Panc1 (cell line): ENCODE measurements at regions not wholly inside any gene's neighbourhood (a gene's known extent, or its start where the extent isn't known, plus 50 kb on each side); places are given as distances from the start of the nearest gene placed in this dataset.

Source experiments
- ATAC-seq: fragments of 200-7000 bp; cut with Tn5 transposase; 2 replicates; pipeline ENCODE4 v1.9.1; 2020; ENCODE audit warnings: mild to moderate bottlenecking, moderate library complexity
- BruUV-seq: library from RNA; stranded (reverse); fragments of 400-500 nt; replicated peaks from 2 replicates; lab custom pipeline; 2021; lab: Mats Ljungman, UMichigan
- CTCF ChIA-PET: fragments of 300-600 bp; sonication (Branson Sonifier 250); formaldehyde crosslinking; loops from one replicate; lab custom pipeline; 2022; ENCODE audit warnings: antibody characterized with exemption; lab: Charles Lee
- POLR2A ChIA-PET: fragments of 300-600 bp; sonication (Branson Sonifier 250); formaldehyde crosslinking; loops from one replicate; lab custom pipeline; 2022; ENCODE audit warnings: antibody characterized with exemption; lab: Charles Lee
- DNase-seq: peaks from one replicate; pipeline ENCODE4 v3.0.0-alpha.2; 2010; ENCODE audit warnings: low read depth, low spot score
- H3K27ac ChIP-seq: 2 replicates; pipeline ENCODE4 v1.5.1; 2011; ENCODE audit warnings: mild to moderate bottlenecking, low read length, inconsistent platforms
- H3K27me3 ChIP-seq: fragments of 200-500 bp; sonication (Bioruptor generic); 2 replicates; pipeline ENCODE4 v1.6.0; 2014; ENCODE audit warnings: low read length, inconsistent platforms; ENCODE audit not compliant: control insufficient read depth, insufficient read depth
- H3K36me3 ChIP-seq: fragments of 200-500 bp; sonication (Bioruptor generic); 2 replicates; pipeline ENCODE4 v1.5.1; 2014; ENCODE audit warnings: inconsistent platforms, mild to moderate bottlenecking, low read length, moderate library complexity; ENCODE audit not compliant: control insufficient read depth, insufficient read depth
- H3K4me1 ChIP-seq: 2 replicates; pipeline ENCODE4 v1.5.1; 2011; ENCODE audit warnings: inconsistent platforms, mild to moderate bottlenecking, low read length, moderate library complexity; ENCODE audit not compliant: control insufficient read depth, insufficient read depth
- H3K4me3 ChIP-seq, 2 experiments: 2 replicates each; pipeline ENCODE4 v1.5.1; 2011 to 2012; ENCODE audit warnings: low read depth in 2 of 2, low read length in 2 of 2, mild to moderate bottlenecking in 2 of 2, inconsistent platforms in 1 of 2, moderate library complexity in 1 of 2
- H3K9me3 ChIP-seq: fragments of 200-500 bp; sonication (Bioruptor generic); 2 replicates; pipeline ENCODE4 v1.5.1; 2014; ENCODE audit warnings: low read depth, mild to moderate bottlenecking, inconsistent platforms, low read length, moderate library complexity; ENCODE audit not compliant: control insufficient read depth, insufficient read depth
- POLR2AphosphoS5 ChIP-seq: IDR thresholded peaks from 2 replicates; pipeline ENCODE4 v1.6.1; 2012; ENCODE audit warnings: mild to moderate bottlenecking, low read depth, low read length, moderate library complexity
- SIN3A ChIP-seq: IDR thresholded peaks from 2 replicates; pipeline ENCODE4 v1.6.1; 2012; ENCODE audit warnings: low read depth, mild to moderate bottlenecking, low read length, moderate library complexity, borderline replicate concordance; ENCODE audit not compliant: insufficient read depth
- TCF7L2 ChIP-seq: IDR thresholded peaks from 2 replicates; pipeline ENCODE4 v1.6.1; 2011; ENCODE audit warnings: mild to moderate bottlenecking, low read depth, low read length, inconsistent platforms
- in situ Hi-C: cut with HindIII; loops from 2 replicates; pipeline ENCODE4 v1.10.0; 2016; ENCODE audit warnings: low sequenced_read_pairs, low pct_unique_long_range_greater_than_20kb
- intact Hi-C: fragments of 100-400 bp; cut with micrococcal nuclease; formaldehyde crosslinking; loops from one replicate; pipeline ENCODE4 v1.10.0; 2022; ENCODE audit not compliant: unreplicated experiment
- TF ChIP-seq, protein P1 (sequence below): fragments of 450-650 bp; IDR thresholded peaks from 2 replicates; pipeline ENCODE4 v1.5.1; 2017; ENCODE audit warnings: mild to moderate bottlenecking
- TF ChIP-seq, protein P2 (sequence below), 2 experiments: IDR thresholded peaks; 2 replicates each; pipeline ENCODE4 v1.6.1; 2011 to 2012; ENCODE audit warnings: low read depth in 2 of 2, control low read depth in 1 of 2, low read length in 1 of 2, mild to moderate bottlenecking in 1 of 2, moderate library complexity in 1 of 2; ENCODE audit not compliant: insufficient read depth in 1 of 2

- DNase-seq, result no peak
- no TSS peak for BruUV-seq
- intact Hi-C loops (no loop called here), in situ Hi-C loops (no loop called here)
- no peaks in the 10 kb centered on the region for H3K4me1 ChIP-seq
- CTCF ChIA-PET, result no interaction called here
- ATAC-seq, result no peak
- H3K4me3 ChIP-seq, result no peak overlapping the region
- H3K36me3 ChIP-seq, result no peaks in the 10 kb centered on the region
- POLR2A ChIA-PET, result no interaction called here
- H3K27me3 ChIP-seq, result no peaks in the 10 kb centered on the region
- H3K27ac ChIP-seq, result no peak overlapping the region
- no peak for TF ChIP-seq SIN3A
- TF ChIP-seq TCF7L2, result no peak
- no peak for TF ChIP-seq POLR2AphosphoS5
- TF ChIP-seq, protein P1, sequence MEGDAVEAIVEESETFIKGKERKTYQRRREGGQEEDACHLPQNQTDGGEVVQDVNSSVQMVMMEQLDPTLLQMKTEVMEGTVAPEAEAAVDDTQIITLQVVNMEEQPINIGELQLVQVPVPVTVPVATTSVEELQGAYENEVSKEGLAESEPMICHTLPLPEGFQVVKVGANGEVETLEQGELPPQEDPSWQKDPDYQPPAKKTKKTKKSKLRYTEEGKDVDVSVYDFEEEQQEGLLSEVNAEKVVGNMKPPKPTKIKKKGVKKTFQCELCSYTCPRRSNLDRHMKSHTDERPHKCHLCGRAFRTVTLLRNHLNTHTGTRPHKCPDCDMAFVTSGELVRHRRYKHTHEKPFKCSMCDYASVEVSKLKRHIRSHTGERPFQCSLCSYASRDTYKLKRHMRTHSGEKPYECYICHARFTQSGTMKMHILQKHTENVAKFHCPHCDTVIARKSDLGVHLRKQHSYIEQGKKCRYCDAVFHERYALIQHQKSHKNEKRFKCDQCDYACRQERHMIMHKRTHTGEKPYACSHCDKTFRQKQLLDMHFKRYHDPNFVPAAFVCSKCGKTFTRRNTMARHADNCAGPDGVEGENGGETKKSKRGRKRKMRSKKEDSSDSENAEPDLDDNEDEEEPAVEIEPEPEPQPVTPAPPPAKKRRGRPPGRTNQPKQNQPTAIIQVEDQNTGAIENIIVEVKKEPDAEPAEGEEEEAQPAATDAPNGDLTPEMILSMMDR, result no peak
- TF ChIP-seq, protein P2, sequence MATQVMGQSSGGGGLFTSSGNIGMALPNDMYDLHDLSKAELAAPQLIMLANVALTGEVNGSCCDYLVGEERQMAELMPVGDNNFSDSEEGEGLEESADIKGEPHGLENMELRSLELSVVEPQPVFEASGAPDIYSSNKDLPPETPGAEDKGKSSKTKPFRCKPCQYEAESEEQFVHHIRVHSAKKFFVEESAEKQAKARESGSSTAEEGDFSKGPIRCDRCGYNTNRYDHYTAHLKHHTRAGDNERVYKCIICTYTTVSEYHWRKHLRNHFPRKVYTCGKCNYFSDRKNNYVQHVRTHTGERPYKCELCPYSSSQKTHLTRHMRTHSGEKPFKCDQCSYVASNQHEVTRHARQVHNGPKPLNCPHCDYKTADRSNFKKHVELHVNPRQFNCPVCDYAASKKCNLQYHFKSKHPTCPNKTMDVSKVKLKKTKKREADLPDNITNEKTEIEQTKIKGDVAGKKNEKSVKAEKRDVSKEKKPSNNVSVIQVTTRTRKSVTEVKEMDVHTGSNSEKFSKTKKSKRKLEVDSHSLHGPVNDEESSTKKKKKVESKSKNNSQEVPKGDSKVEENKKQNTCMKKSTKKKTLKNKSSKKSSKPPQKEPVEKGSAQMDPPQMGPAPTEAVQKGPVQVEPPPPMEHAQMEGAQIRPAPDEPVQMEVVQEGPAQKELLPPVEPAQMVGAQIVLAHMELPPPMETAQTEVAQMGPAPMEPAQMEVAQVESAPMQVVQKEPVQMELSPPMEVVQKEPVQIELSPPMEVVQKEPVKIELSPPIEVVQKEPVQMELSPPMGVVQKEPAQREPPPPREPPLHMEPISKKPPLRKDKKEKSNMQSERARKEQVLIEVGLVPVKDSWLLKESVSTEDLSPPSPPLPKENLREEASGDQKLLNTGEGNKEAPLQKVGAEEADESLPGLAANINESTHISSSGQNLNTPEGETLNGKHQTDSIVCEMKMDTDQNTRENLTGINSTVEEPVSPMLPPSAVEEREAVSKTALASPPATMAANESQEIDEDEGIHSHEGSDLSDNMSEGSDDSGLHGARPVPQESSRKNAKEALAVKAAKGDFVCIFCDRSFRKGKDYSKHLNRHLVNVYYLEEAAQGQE (IDR thresholded peaks at IDR 0.05; ENCODE audit: insufficient read depth in 1 of 2, low read depth in 2 of 2, low read length in 1 of 2), result no peak
- H3K9me3 ChIP-seq, result no peaks in the 10 kb centered on the region
These were observed 138.1 kb upstream of the BMP4 start for GRCh38 chr14:54094765-54095164.

DNA sequence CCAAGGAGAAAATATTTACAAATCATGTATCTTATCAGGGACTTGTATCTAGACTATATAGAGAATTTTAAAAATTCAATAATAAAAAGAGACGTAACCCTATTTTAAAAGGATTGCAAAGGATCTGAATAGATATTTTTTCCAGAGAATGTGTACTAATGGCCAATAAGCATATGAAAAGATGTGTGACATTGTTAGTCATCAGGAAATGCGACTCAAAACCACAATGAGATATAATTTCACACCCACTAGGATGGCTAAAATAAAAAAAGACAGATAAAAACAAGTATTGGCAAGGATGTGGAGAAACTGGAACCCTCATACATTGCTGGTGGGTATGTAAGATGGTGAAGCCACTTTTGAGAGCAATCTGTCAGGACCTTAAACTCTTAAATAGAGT is 141.9 kb upstream of the BMP4 start:
- POLR2A ChIA-PET, result no interaction called here
- Histone ChIP-seq H3K9me3 (no peaks in the 10 kb centered on the region), H3K36me3 (no peaks in the 10 kb centered on the region), H3K27me3 (no peaks in the 10 kb centered on the region), H3K4me1 (no peaks in the 10 kb centered on the region), H3K27ac (no peak overlapping the region), H3K4me3 (no peak overlapping the region)
- DNase-seq (no peak), ATAC-seq (no peak)
- BruUV-seq, result no TSS peak
- in situ Hi-C loops, result no loop called here
- CTCF ChIA-PET, result no interaction called here
- no peak for TF ChIP-seq POLR2AphosphoS5
- TF ChIP-seq, protein P1, result no peak
- TF ChIP-seq, protein P2 (IDR thresholded peaks at IDR 0.05; ENCODE audit: insufficient read depth in 1 of 2, low read depth in 2 of 2, low read length in 1 of 2), result no peak
- no peak for TF ChIP-seq TCF7L2
- no peak for TF ChIP-seq SIN3A
- intact Hi-C loops, result no loop called here
